CD14-positive monocyte (primary cell): ENCODE measurements at regions not wholly inside any gene's neighbourhood (a gene's known extent, or its start where the extent isn't known, plus 50 kb on each side); places are given as distances from the start of the nearest gene placed in this dataset.

Experiments used
- DNase-seq, 3 donors: peaks; one replicate each; pipeline ENCODE4 v3.0.0-alpha.2; 2011 to 2022
- H2AFZ ChIP-seq: 2 replicates; pipeline ENCODE4 v1.6.0; 2012; ENCODE audit warnings: mild to moderate bottlenecking, low read depth, low read length, inconsistent platforms; ENCODE audit not compliant: insufficient read depth, poor library complexity, severe bottlenecking
- H3K27ac ChIP-seq, 2 donors: 1 replicate in 1 of 2; 2 replicates in 1 of 2; pipeline ENCODE4 v1.5.1; 2012 to 2013; ENCODE audit warnings: low read length in 2 of 2, control low read depth in 1 of 2, inconsistent platforms in 1 of 2, low read depth in 1 of 2, mild to moderate bottlenecking in 1 of 2
- H3K27me3 ChIP-seq, 2 donors: one replicate each; pipeline versions ENCODE4 v1.6.0 to v1.6.1; 2011 to 2013; ENCODE audit warnings: low read length in 2 of 2; ENCODE audit not compliant: control insufficient read depth in 2 of 2, insufficient read depth in 2 of 2
- H3K36me3 ChIP-seq, 2 donors: replicated peaks in 1 of 2; 1 replicate in 1 of 2; 2 replicates in 1 of 2; pipeline versions ENCODE4 v1.5.1 to v1.6.1; 2012 to 2013; ENCODE audit warnings: low read length in 2 of 2, control low read depth in 1 of 2, inconsistent platforms in 1 of 2, mild to moderate bottlenecking in 1 of 2; ENCODE audit not compliant: insufficient read depth in 2 of 2, control insufficient read depth in 1 of 2
- H3K4me1 ChIP-seq, 2 donors: 1 replicate in 1 of 2; 2 replicates in 1 of 2; pipeline versions ENCODE4 v1.5.1 to v1.6.1; 2012 to 2013; ENCODE audit warnings: low read length in 2 of 2, control low read depth in 1 of 2, inconsistent platforms in 1 of 2, mild to moderate bottlenecking in 1 of 2, moderate library complexity in 1 of 2; ENCODE audit not compliant: insufficient read depth in 2 of 2, control insufficient read depth in 1 of 2
- H3K4me2 ChIP-seq: replicated peaks from 2 replicates; pipeline ENCODE3; 2012; ENCODE audit warnings: low read length, moderate library complexity, mild to moderate bottlenecking; ENCODE audit not compliant: poor library complexity, severe bottlenecking; ENCODE audit errors: extremely low read depth
- H3K4me3 ChIP-seq, 3 experiments: fragments of 200-600 bp in 1 of 3; sonication (generic) in 1 of 3; replicated peaks in 1 of 3; 1 replicate in 2 of 3; 2 replicates in 1 of 3; pipeline ENCODE4 v1.5.1; 2011 to 2013; ENCODE audit warnings: low read length in 3 of 3, mild to moderate bottlenecking in 3 of 3, control low read depth in 2 of 3, low read depth in 2 of 3, inconsistent platforms in 1 of 3, moderate library complexity in 1 of 3
- H3K79me2 ChIP-seq: 2 replicates; pipeline ENCODE4 v1.6.0; 2012; ENCODE audit warnings: mild to moderate bottlenecking, control low read depth, inconsistent platforms, low read length, moderate library complexity; ENCODE audit not compliant: insufficient read depth
- H3K9ac ChIP-seq: 2 replicates; pipeline ENCODE4 v1.6.0; 2017; ENCODE audit warnings: low read length, mild to moderate bottlenecking; ENCODE audit not compliant: insufficient read depth, poor library complexity, severe bottlenecking
- H3K9me3 ChIP-seq, 2 donors: replicated peaks in 1 of 2; 1 replicate in 1 of 2; 2 replicates in 1 of 2; pipeline versions ENCODE4 v1.5.1 to v1.6.1; 2012 to 2013; ENCODE audit warnings: low read length in 2 of 2, control low read depth in 1 of 2; ENCODE audit not compliant: control insufficient read depth in 1 of 2, insufficient read depth in 1 of 2
- H4K20me1 ChIP-seq: 2 replicates; pipeline ENCODE4 v1.6.0; 2012; ENCODE audit warnings: mild to moderate bottlenecking, low read length, control low read depth, moderate library complexity; ENCODE audit not compliant: insufficient read depth
- H3K27ac Mint-ChIP-seq, 7 donors: one replicate each; pipeline ENCODE4 v1.8.0; 2020; ENCODE audit warnings: mild to moderate bottlenecking in 7 of 7, mixed read lengths in 7 of 7, moderate library complexity in 6 of 7, inconsistent platforms in 2 of 7
- H3K27me3 Mint-ChIP-seq, 3 donors: one replicate each; pipeline ENCODE4 v1.8.0; 2021 to 2022; ENCODE audit warnings: low read depth in 3 of 3, mild to moderate bottlenecking in 3 of 3, mixed read lengths in 3 of 3, moderate library complexity in 3 of 3, inconsistent platforms in 1 of 3
- H3K36me3 Mint-ChIP-seq, 2 donors: one replicate each; pipeline ENCODE4 v1.8.0; 2020; ENCODE audit warnings: mixed read lengths in 2 of 2, inconsistent platforms in 1 of 2, mild to moderate bottlenecking in 1 of 2
- H3K4me1 Mint-ChIP-seq: one replicate; pipeline ENCODE4 v1.8.0; 2020; ENCODE audit warnings: mild to moderate bottlenecking, mixed read lengths
- H3K4me3 Mint-ChIP-seq, 2 donors: one replicate each; pipeline ENCODE4 v1.8.0; 2020; ENCODE audit warnings: mild to moderate bottlenecking in 2 of 2, mixed read lengths in 2 of 2, moderate library complexity in 1 of 2
- H3K9me3 Mint-ChIP-seq, 7 donors: one replicate each; pipeline ENCODE4 v1.8.0; 2020 to 2022; ENCODE audit warnings: mixed read lengths in 7 of 7, mild to moderate bottlenecking in 6 of 7, moderate library complexity in 6 of 7, inconsistent platforms in 2 of 7
- WGBS: methylation state at CpG from one replicate; pipeline ENCODE4 v1.1.5; 2013; ENCODE audit warnings: missing lambda C conversion rate; ENCODE audit not compliant: insufficient coverage; 5-methylcytosine and 5-hydroxymethylcytosine counted together
- intact Hi-C, 2 donors: fragments of 100-400 bp; cut with micrococcal nuclease; formaldehyde crosslinking; loops; one replicate each; pipeline versions ENCODE4 v1.15.0 to v1.15.1; 2023
- TF ChIP-seq, protein P1 (sequence below): fragments of 200-600 bp; IDR thresholded peaks from one replicate; pipeline ENCODE4 v1.8.0; 2022; ENCODE audit warnings: antibody characterized with exemption, mild to moderate bottlenecking

- H3K9ac ChIP-seq, result no peak overlapping the region
- intact Hi-C loops, result no loop called here
- H2AFZ ChIP-seq, result no peak overlapping the region
- H3K4me3 ChIP-seq, result no peak overlapping the region
- no peak overlapping the region for H3K4me2 ChIP-seq
- no peaks in the 10 kb centered on the region for H3K9me3 ChIP-seq
- peaks cover 0 to 9% (median 2%) of the 10 kb centered on the region in 7 donors for H3K9me3 Mint-ChIP-seq
- peaks cover 0 to 2% (median 0%) of the 10 kb centered on the region in 3 donors for H3K27me3 Mint-ChIP-seq
- no peak overlapping the region for H3K27ac ChIP-seq
- no peaks in the 10 kb centered on the region for H3K4me1 Mint-ChIP-seq
- no peak for DNase-seq
- no peak overlapping the region for H3K4me3 Mint-ChIP-seq
- no peaks in the 10 kb centered on the region for H3K36me3 ChIP-seq
- no CpG with 5 or more reads among the region's 5 CpGs for WGBS
- no peaks in the 10 kb centered on the region for H3K27me3 ChIP-seq
- H3K27ac Mint-ChIP-seq, result no peak overlapping the region
- H3K36me3 Mint-ChIP-seq, result no peaks in the 10 kb centered on the region
- H3K79me2 ChIP-seq, result no peaks in the 10 kb centered on the region
- TF ChIP-seq, protein P1, sequence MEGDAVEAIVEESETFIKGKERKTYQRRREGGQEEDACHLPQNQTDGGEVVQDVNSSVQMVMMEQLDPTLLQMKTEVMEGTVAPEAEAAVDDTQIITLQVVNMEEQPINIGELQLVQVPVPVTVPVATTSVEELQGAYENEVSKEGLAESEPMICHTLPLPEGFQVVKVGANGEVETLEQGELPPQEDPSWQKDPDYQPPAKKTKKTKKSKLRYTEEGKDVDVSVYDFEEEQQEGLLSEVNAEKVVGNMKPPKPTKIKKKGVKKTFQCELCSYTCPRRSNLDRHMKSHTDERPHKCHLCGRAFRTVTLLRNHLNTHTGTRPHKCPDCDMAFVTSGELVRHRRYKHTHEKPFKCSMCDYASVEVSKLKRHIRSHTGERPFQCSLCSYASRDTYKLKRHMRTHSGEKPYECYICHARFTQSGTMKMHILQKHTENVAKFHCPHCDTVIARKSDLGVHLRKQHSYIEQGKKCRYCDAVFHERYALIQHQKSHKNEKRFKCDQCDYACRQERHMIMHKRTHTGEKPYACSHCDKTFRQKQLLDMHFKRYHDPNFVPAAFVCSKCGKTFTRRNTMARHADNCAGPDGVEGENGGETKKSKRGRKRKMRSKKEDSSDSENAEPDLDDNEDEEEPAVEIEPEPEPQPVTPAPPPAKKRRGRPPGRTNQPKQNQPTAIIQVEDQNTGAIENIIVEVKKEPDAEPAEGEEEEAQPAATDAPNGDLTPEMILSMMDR, result no peak
- no peaks in the 10 kb centered on the region for H4K20me1 ChIP-seq
- H3K4me1 ChIP-seq, result no peaks in the 10 kb centered on the region
Observed at GRCh38 chr13:37490176-37490779, 108.3 kb downstream of the POSTN start.

DNA sequence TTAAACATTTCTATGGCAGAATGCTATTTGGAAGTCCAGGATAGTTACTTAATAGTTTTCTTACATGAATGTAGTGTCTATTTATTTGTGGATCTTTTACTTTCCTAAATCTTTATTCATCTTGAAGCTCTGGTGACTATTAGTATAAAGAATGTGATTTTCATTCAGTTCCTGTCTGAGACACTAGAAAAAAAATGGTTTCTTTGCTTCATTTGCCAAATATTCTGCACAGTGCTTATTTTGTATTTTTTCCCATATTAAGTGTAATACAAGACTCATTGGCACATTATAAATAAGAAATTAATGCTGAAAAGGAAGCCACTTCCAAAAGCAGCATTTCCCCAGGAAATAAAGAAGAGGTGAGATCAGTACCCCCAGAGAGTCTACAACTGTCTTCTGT is 109.8 kb downstream of the POSTN start:
- Mint-ChIP-seq H3K36me3 (no peaks in the 10 kb centered on the region), H3K9me3 (peaks cover 0 to 9% (median 0%) of the 10 kb centered on the region in 7 donors), H3K27ac (no peak overlapping the region), H3K4me3 (no peak overlapping the region), H3K27me3 (peaks cover 0 to 2% (median 0%) of the 10 kb centered on the region in 3 donors), H3K4me1 (no peaks in the 10 kb centered on the region)
- TF ChIP-seq, protein P1, result no peak
- H2AFZ ChIP-seq, result no peak overlapping the region
- no peak overlapping the region for H3K4me2 ChIP-seq
- intact Hi-C loops, result no loop called here
- H4K20me1 ChIP-seq, result no peaks in the 10 kb centered on the region
- no peaks in the 10 kb centered on the region for H3K36me3 ChIP-seq
- H3K9ac ChIP-seq, result no peak overlapping the region
- H3K27me3 ChIP-seq, result no peaks in the 10 kb centered on the region
- H3K9me3 ChIP-seq, result no peaks in the 10 kb centered on the region
- no peak overlapping the region for H3K27ac ChIP-seq
- DNase-seq, result no peak
- no peaks in the 10 kb centered on the region for H3K79me2 ChIP-seq
- H3K4me1 ChIP-seq, result no peaks in the 10 kb centered on the region
- H3K4me3 ChIP-seq, result no peak overlapping the region
